Smooth muscle cell (in vitro differentiated cells): ENCODE measurements at regions not wholly inside any gene's neighbourhood (a gene's known extent, or its start where the extent isn't known, plus 50 kb on each side); places are given as distances from the start of the nearest gene placed in this dataset.
"Not testable (repeated sequence)": the region's sequence is repeated elsewhere in the genome, so short reads cannot be mapped to it uniquely, and the experiment has no call there.

Source experiments
- DNase-seq: peaks from one replicate; lab custom pipeline; 2025; ENCODE audit not compliant: unreplicated experiment; lab: John Stamatoyannopoulos, UW
- H2AFZ ChIP-seq: fragments of 200-600 bp; sonication (generic); 2 replicates; pipeline ENCODE4 v1.6.0; 2016; ENCODE audit warnings: antibody characterized with exemption, low read depth, mild to moderate bottlenecking
- H3F3A ChIP-seq: fragments of 200-600 bp; sonication (generic); 2 replicates; pipeline ENCODE4 v1.6.0; 2017; ENCODE audit warnings: antibody characterized with exemption, low read depth
- H3K27ac ChIP-seq: fragments of 200-600 bp; sonication (generic); 2 replicates; pipeline ENCODE4 v1.5.1; 2016; ENCODE audit warnings: low read depth, mild to moderate bottlenecking
- H3K27me3 ChIP-seq: fragments of 200-600 bp; sonication (generic); 2 replicates; pipeline ENCODE4 v1.6.1; 2016; ENCODE audit warnings: low read depth, mild to moderate bottlenecking
- H3K36me3 ChIP-seq: fragments of 200-600 bp; sonication (generic); 2 replicates; pipeline ENCODE4 v1.5.1; 2016; ENCODE audit warnings: low read depth
- H3K4me1 ChIP-seq: fragments of 200-600 bp; sonication (generic); 2 replicates; pipeline ENCODE4 v1.5.1; 2016; ENCODE audit warnings: low read depth
- H3K4me2 ChIP-seq: fragments of 200-600 bp; sonication (generic); 2 replicates; pipeline ENCODE4 v1.6.0; 2016; ENCODE audit warnings: mild to moderate bottlenecking
- H3K4me3 ChIP-seq: fragments of 200-600 bp; sonication (generic); 2 replicates; pipeline ENCODE4 v1.5.1; 2016; ENCODE audit warnings: mild to moderate bottlenecking
- H3K79me2 ChIP-seq: fragments of 200-600 bp; sonication (generic); 2 replicates; pipeline ENCODE4 v1.6.0; 2016; ENCODE audit warnings: low read depth, mild to moderate bottlenecking
- H3K9ac ChIP-seq: fragments of 200-600 bp; sonication (generic); 2 replicates; pipeline ENCODE4 v1.6.0; 2016; ENCODE audit warnings: low read depth
- H3K9me3 ChIP-seq: fragments of 200-600 bp; sonication (generic); replicated peaks from 2 replicates; pipeline ENCODE4 v1.5.1; 2016; ENCODE audit warnings: low read depth
- H4K20me1 ChIP-seq: fragments of 200-600 bp; sonication (generic); 2 replicates; pipeline ENCODE4 v1.6.0; 2016; ENCODE audit warnings: low read depth
- WGBS: methylation state at CpG from one replicate; pipeline ENCODE4 v1.1.7; 2016; ENCODE audit warnings: low lambda C conversion rate; 5-methylcytosine and 5-hydroxymethylcytosine counted together
- TF ChIP-seq, protein P1 (sequence below): fragments of 200-600 bp; sonication (generic); IDR thresholded peaks from 2 replicates; pipeline ENCODE4 v1.5.1; 2017; ENCODE audit warnings: borderline replicate concordance, mild to moderate bottlenecking, antibody characterized with exemption; ENCODE audit not compliant: insufficient read depth, poor library complexity, severe bottlenecking

DNA sequence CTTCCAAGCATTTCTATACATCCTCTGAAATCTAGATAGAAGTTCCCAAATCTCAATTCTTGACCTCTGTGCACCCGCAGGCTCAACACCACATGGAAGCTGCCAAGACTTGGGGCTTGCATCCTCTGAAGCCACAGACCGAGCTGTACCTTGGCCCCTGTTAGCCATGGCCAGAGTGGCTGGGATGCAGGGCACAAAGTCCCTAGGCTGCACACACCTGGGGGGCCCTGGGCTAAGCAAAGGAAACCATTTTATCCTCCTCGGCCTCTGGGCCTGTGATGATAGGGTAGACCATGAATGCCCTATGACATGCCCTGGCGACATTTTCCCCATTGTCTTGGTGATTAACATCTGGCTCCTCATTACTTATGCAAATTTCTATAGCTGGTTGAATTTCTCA, 97.1 kb upstream of the CCDC39 start:
- Histone ChIP-seq H3F3A (no peaks in the 10 kb centered on the region), H3K4me1 (no peaks in the 10 kb centered on the region), H3K27me3 (no peaks in the 10 kb centered on the region), H3K27ac (no peak overlapping the region), H3K4me3 (no peak overlapping the region), H4K20me1 (no peaks in the 10 kb centered on the region), H3K9me3 (peaks cover 11% of the 10 kb centered on the region), H3K9ac (no peak overlapping the region), H3K79me2 (no peaks in the 10 kb centered on the region), H3K36me3 (no peaks in the 10 kb centered on the region), H2AFZ (no peak overlapping the region), H3K4me2 (no peak overlapping the region)
- no peak for DNase-seq
- TF ChIP-seq, protein P1, sequence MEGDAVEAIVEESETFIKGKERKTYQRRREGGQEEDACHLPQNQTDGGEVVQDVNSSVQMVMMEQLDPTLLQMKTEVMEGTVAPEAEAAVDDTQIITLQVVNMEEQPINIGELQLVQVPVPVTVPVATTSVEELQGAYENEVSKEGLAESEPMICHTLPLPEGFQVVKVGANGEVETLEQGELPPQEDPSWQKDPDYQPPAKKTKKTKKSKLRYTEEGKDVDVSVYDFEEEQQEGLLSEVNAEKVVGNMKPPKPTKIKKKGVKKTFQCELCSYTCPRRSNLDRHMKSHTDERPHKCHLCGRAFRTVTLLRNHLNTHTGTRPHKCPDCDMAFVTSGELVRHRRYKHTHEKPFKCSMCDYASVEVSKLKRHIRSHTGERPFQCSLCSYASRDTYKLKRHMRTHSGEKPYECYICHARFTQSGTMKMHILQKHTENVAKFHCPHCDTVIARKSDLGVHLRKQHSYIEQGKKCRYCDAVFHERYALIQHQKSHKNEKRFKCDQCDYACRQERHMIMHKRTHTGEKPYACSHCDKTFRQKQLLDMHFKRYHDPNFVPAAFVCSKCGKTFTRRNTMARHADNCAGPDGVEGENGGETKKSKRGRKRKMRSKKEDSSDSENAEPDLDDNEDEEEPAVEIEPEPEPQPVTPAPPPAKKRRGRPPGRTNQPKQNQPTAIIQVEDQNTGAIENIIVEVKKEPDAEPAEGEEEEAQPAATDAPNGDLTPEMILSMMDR = no peak
- 81% methylated on average over 4 of the region's 4 CpGs for WGBS

- TF ChIP-seq, protein P1 = no peak
- Histone ChIP-seq H4K20me1 (no peaks in the 10 kb centered on the region), H3K4me1 (no peaks in the 10 kb centered on the region), H3K27ac (no peak overlapping the region), H3K79me2 (no peaks in the 10 kb centered on the region), H3K4me2 (no peak overlapping the region), H3K9me3 (peaks cover 7% of the 10 kb centered on the region), H3K9ac (no peak overlapping the region), H3K4me3 (no peak overlapping the region), H2AFZ (no peak overlapping the region), H3K36me3 (no peaks in the 10 kb centered on the region), H3F3A (no peaks in the 10 kb centered on the region), H3K27me3 (no peaks in the 10 kb centered on the region)
- DNase-seq = no peak
- 93% methylated on average over 1 of the region's 1 CpG for WGBS
Observed at GRCh38 chr3:180782195-180782984, 103.1 kb upstream of the CCDC39 start.

DNA sequence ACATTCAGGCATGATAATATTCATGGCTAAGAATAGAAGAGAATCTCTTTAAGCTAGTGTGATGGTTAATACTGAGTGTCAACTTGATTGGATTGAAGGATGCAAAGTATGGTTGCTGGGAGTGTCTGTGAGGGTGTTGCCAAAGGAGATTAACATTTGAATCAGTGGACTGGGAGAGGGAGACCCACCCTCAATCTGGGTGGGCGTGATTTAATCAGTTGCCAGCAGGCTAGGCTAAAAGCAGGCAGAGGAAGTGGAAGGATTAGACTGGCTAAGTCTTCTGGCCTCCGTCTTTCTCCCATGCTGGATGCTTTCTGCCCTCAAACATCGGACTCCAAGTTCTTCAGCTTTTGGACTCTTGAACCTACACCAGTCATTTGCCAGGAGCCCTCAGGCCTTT, 106.9 kb upstream of the CCDC39 start:
- 50% methylated on average over 3 of the region's 3 CpGs for WGBS

GRCh38 chr3:180789774-180790173, 110.5 kb upstream of the CCDC39 start:
- Histone ChIP-seq H3K4me1 (no peaks in the 10 kb centered on the region), H3K9ac (no peak overlapping the region), H3K36me3 (no peaks in the 10 kb centered on the region), H3K4me3 (no peak overlapping the region), H3K9me3 (no peaks in the 10 kb centered on the region), H3F3A (no peaks in the 10 kb centered on the region), H3K79me2 (no peaks in the 10 kb centered on the region), H3K27me3 (no peaks in the 10 kb centered on the region), H4K20me1 (no peaks in the 10 kb centered on the region), H3K27ac (no peak overlapping the region), H2AFZ (no peak overlapping the region), H3K4me2 (no peak overlapping the region)
- DNase-seq = no peak
- TF ChIP-seq, protein P1 = no peak
- 68% methylated on average over 2 of the region's 2 CpGs for WGBS

More for the DNA sequence above, 106.9 kb upstream of the CCDC39 start:
- not testable (repeated sequence) for H3K27me3 ChIP-seq, DNase-seq, H4K20me1 ChIP-seq, H3K4me1 ChIP-seq, H3K36me3 ChIP-seq, H3F3A ChIP-seq, H3K27ac ChIP-seq, H3K9me3 ChIP-seq, H2AFZ ChIP-seq, H3K79me2 ChIP-seq, H3K4me3 ChIP-seq, H3K4me2 ChIP-seq, H3K9ac ChIP-seq
